ENCODE measurements at regions not wholly inside any gene's neighbourhood (a gene's known extent, or its start where the extent isn't known, plus 50 kb on each side); places are given as distances from the start of the nearest gene placed in this dataset.

DNA sequence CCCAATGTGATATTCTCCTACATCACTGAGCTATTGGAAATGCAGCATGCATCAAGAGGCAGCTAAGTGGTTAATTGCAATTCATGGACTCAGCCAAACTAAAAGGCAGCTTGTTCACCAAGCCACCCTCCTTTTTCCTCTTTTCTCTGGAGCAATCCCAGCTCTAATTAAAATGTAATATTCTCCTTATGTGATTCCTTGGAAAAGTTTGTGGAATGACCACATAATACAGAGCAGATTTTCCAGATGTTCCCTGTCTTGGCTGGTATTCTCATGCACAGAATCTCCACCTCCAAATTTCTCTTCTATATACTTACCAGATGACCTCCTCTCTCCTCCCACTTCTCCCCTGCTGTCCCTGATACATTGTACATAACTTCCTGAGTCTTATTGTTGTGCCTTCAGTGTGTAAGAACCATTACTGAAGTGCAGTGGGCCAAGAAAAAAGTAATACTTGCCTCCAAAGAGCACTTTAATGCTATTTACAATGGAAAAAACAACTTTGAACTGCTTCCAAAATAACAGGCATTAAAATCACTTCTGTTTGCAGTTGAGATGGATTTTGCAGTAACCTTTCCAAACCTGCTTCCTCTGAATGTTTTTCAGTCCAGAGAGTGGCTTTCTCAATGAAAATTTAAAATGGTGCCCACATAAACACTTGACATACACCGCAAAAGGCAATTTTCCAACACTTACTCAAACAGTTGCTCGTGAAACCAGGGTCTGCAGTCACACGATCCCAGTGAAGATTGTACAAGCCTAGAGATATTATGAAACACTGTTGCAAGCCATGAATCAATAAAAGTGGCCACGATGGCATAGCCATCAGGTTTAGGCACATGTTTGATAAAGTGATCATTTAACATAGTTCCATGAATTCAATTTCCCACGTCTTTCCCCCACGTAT, 258.0 kb downstream of the MTX2 start:
- BruUV-seq (replicated peaks) = no TSS peak
- no peaks in the 10 kb centered on the region for H3K36me3 ChIP-seq (replicated peaks in 1 of 2; ENCODE audit: control insufficient read depth in 1 of 2, insufficient read depth in 2 of 2, low read length in 2 of 2)
- H3K9me3 ChIP-seq (ENCODE audit: low read length) = no peaks in the 10 kb centered on the region
- DNase-seq (ENCODE audit: low spot score) (no peak), ATAC-seq (no peak), FAIRE-seq (no peak)
- H3K4me1 ChIP-seq (ENCODE audit: insufficient read depth, low read length) = no peaks in the 10 kb centered on the region
- H4K20me1 ChIP-seq (ENCODE audit: insufficient read depth, low read length) = no peaks in the 10 kb centered on the region
- peaks cover 0 to 6% of the 10 kb centered on the region in 2 experiments; a peak in 2 of 5 replicates for H3K27me3 ChIP-seq (ENCODE audit: control insufficient read depth in 1 of 2, insufficient read depth in 2 of 2, low read length in 2 of 2)
- 1% methylated on average over 6 of the region's 6 CpGs for WGBS (ENCODE audit: low lambda C conversion rate)
- H3K27ac ChIP-seq (ENCODE audit: extremely low read length, insufficient read depth, low read length) = no peak overlapping the region
- H3K79me2 ChIP-seq (ENCODE audit: insufficient read depth, low read length) = no peaks in the 10 kb centered on the region
- H3K4me2 ChIP-seq (ENCODE audit: low read depth, low read length) = no peak overlapping the region
- TF ChIP-seq TOPORS (CRISPR knock-in tag; IDR thresholded peaks at IDR 0.05) (no peak), SCMH1 (CRISPR knock-in tag; IDR thresholded peaks at IDR 0.05; ENCODE audit: borderline replicate concordance) (no peak), SRSF4 (IDR thresholded peaks at IDR 0.05; ENCODE audit: low read depth, low read length, poor library complexity, severe bottlenecking) (no peak), HDAC2 (CRISPR knock-in tag; IDR thresholded peaks at IDR 0.05) (no peak), ZFP1 (CRISPR knock-in tag; IDR thresholded peaks at IDR 0.05) (no peak), PAF1 (CRISPR knock-in tag; IDR thresholded peaks at IDR 0.05) (no peak), CHD4 (IDR thresholded peaks at IDR 0.05; ENCODE audit: borderline replicate concordance, low read length) (no peak), GFI1 (CRISPR knock-in tag; IDR thresholded peaks at IDR 0.05; ENCODE audit: borderline replicate concordance) (no peak), ZNF670 (CRISPR knock-in tag; IDR thresholded peaks at IDR 0.05; ENCODE audit: borderline replicate concordance) (no peak), JUNB (CRISPR knock-in tag; IDR thresholded peaks at IDR 0.05; ENCODE audit: borderline replicate concordance) (no peak), ZNF850 (CRISPR knock-in tag; conservative IDR thresholded peaks at IDR 0.05) (no peak), POLR2AphosphoS2 (IDR thresholded peaks at IDR 0.05; ENCODE audit: low read depth, low read length) (no peak)
- TF ChIP-seq, protein P1, sequence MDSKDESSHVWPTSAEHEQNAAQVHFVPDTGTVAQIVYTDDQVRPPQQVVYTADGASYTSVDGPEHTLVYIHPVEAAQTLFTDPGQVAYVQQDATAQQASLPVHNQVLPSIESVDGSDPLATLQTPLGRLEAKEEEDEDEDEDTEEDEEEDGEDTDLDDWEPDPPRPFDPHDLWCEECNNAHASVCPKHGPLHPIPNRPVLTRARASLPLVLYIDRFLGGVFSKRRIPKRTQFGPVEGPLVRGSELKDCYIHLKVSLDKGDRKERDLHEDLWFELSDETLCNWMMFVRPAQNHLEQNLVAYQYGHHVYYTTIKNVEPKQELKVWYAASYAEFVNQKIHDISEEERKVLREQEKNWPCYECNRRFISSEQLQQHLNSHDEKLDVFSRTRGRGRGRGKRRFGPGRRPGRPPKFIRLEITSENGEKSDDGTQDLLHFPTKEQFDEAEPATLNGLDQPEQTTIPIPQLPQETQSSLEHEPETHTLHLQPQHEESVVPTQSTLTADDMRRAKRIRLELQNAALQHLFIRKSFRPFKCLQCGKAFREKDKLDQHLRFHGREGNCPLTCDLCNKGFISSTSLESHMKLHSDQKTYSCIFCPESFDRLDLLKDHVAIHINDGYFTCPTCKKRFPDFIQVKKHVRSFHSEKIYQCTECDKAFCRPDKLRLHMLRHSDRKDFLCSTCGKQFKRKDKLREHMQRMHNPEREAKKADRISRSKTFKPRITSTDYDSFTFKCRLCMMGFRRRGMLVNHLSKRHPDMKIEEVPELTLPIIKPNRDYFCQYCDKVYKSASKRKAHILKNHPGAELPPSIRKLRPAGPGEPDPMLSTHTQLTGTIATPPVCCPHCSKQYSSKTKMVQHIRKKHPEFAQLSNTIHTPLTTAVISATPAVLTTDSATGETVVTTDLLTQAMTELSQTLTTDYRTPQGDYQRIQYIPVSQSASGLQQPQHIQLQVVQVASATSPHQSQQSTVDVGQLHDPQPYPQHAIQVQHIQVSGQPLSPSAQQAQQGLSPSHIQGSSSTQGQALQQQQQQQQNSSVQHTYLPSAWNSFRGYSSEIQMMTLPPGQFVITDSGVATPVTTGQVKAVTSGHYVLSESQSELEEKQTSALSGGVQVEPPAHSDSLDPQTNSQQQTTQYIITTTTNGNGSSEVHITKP (CRISPR knock-in tag; IDR thresholded peaks at IDR 0.05; ENCODE audit: low read depth) = no peak
- TF ChIP-seq, protein P2, sequence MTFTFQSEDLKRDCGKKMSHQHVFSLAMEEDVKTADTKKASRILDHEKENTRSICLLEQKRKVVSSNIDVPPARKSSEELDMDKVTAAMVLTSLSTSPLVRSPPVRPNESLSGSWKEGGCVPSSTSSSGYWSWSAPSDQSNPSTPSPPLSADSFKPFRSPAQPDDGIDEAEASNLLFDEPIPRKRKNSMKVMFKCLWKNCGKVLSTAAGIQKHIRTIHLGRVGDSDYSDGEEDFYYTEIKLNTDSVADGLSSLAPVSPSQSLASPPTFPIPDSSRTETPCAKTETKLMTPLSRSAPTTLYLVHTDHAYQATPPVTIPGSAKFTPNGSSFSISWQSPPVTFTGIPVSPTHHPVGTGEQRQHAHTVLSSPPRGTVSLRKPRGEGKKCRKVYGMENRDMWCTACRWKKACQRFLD (CRISPR knock-in tag; IDR thresholded peaks at IDR 0.05; ENCODE audit: borderline replicate concordance) = no peak
- TF ChIP-seq, protein P3, sequence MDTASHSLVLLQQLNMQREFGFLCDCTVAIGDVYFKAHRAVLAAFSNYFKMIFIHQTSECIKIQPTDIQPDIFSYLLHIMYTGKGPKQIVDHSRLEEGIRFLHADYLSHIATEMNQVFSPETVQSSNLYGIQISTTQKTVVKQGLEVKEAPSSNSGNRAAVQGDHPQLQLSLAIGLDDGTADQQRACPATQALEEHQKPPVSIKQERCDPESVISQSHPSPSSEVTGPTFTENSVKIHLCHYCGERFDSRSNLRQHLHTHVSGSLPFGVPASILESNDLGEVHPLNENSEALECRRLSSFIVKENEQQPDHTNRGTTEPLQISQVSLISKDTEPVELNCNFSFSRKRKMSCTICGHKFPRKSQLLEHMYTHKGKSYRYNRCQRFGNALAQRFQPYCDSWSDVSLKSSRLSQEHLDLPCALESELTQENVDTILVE (CRISPR knock-in tag; IDR thresholded peaks at IDR 0.05) = no peak
- CTCF ChIA-PET (ENCODE audit: low intra/inter-chr PET ratio, low total read pairs) = no interaction called here
- POLR2A ChIA-PET = no interaction called here
- in situ Hi-C loops (cut with HindIII; ENCODE audit: extremely low pct_ligation_motif_present, low pct_unique_long_range_greater_than_20kb) (no loop called here), intact Hi-C loops (cut with micrococcal nuclease; ENCODE audit: unreplicated experiment) (no loop called here)
- no peak overlapping the region for H3K4me3 ChIP-seq (replicated peaks in 1 of 3; ENCODE audit: insufficient read depth in 1 of 3, low read depth in 2 of 3, low read length in 3 of 3)
- H2AFZ ChIP-seq (ENCODE audit: low read length) = no peak overlapping the region
- H3K9ac ChIP-seq (ENCODE audit: insufficient read depth, low read depth, low read length) = no peak overlapping the region

Measured in HepG2 (cell line).